ENCODE measurements at regions not wholly inside any gene's neighbourhood (a gene's known extent, or its start where the extent isn't known, plus 50 kb on each side); places are given as distances from the start of the nearest gene placed in this dataset.

DNA sequence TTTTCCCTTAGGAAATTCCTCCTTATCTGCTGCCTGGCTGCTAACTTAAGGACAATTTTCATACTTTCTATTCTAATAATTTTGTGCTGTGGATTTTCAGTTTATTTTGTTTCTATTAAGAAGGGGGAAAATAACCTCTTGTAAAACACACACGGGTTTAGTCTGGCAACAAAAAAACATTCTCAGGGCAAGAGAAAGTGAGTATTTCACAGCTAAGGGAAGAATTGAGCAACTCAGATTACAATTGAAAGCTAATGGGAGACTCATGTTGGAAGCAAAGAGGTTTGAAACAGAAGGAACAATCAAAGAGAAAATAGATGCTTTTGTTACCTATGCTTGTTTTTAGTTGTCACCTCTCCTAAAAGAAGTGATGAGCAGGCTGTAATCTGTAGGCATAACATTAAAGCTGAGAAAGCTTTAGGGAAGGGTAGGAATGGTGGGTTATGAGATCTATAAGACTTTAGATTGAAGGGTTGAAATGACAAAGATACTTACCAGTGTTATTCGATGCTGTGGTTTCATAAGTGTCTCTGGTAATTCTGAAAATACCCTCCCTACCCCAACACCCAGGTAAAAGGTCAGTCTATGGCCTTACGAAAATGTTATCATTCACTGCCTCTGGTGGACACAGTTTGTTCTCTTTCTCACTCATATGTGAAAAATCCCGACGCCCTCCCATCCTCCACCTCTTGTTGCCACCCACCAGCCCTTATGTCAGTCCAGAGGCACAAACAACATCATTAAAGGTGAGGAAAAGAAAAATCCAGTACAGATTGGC, 510.9 kb downstream of the TXNL1 start:
- Mint-ChIP-seq H3K27me3 (no peaks in the 10 kb centered on the region), H3K4me3 (no peak overlapping the region), H3K27ac (no peak overlapping the region), H3K36me3 (ENCODE audit: insufficient read depth) (no peaks in the 10 kb centered on the region), H3K9me3 (peaks cover 7 to 21% of the 10 kb centered on the region in 2 donors), H3K4me1 (ENCODE audit: low read depth in 2 of 2) (no peaks in the 10 kb centered on the region)
- DNase-seq, result no peak
- no peak for ATAC-seq (replicated peaks)

DNA sequence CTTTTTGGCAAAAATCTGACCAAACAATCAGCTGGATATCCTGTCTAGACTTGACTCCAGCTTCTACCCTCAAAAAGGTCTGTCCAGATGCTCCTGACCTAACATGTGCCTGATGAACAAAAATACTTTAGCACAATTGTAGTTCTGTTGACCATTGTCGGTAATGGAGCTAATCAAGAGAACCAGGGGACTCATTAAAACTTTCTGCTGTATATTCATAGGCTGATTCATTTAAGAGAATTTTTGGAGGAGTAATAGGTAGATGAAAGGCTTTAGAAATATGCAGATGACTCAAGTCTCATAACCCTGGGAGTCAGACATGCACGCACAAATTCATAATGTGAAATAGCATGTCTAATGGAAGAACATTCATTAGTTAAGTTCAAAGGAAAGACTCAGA, 514.2 kb downstream of the TXNL1 start:
- H3K27ac Mint-ChIP-seq, result no peak overlapping the region
- H3K9me3 Mint-ChIP-seq, result peaks cover 5 to 14% of the 10 kb centered on the region in 2 donors
- ATAC-seq (replicated peaks) (no peak), DNase-seq (no peak)
- H3K36me3 Mint-ChIP-seq (ENCODE audit: insufficient read depth), result no peaks in the 10 kb centered on the region
- H3K4me1 Mint-ChIP-seq (ENCODE audit: low read depth in 2 of 2), result no peaks in the 10 kb centered on the region
- H3K27me3 Mint-ChIP-seq, result no peaks in the 10 kb centered on the region
- H3K4me3 Mint-ChIP-seq, result no peak overlapping the region

DNA sequence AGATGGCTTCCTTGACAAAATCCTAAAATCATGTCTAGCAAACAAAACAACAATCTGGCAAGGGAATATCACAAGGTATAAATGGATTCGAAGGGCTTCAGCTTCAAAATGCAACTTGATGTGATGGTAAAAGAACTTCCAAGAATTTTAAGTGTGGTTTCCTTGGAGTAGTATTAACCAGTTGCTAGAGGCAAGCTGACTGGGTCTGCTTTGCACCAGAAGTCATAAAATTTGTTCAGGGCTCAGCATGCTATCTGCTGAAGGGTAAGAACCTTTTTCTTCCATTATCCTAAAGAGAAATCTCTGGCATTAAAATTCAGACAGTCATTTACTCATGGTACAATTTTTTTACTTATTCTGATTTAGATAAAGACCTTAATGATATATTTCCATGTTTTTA, 516.7 kb downstream of the TXNL1 start:
- Mint-ChIP-seq H3K9me3 (peaks cover 6 to 13% of the 10 kb centered on the region in 2 donors), H3K27ac (no peak overlapping the region), H3K27me3 (no peaks in the 10 kb centered on the region), H3K36me3 (ENCODE audit: insufficient read depth) (no peaks in the 10 kb centered on the region), H3K4me1 (ENCODE audit: low read depth in 2 of 2) (no peaks in the 10 kb centered on the region), H3K4me3 (no peak overlapping the region)
- ATAC-seq (replicated peaks), result no peak
- DNase-seq, result no peak

DNA sequence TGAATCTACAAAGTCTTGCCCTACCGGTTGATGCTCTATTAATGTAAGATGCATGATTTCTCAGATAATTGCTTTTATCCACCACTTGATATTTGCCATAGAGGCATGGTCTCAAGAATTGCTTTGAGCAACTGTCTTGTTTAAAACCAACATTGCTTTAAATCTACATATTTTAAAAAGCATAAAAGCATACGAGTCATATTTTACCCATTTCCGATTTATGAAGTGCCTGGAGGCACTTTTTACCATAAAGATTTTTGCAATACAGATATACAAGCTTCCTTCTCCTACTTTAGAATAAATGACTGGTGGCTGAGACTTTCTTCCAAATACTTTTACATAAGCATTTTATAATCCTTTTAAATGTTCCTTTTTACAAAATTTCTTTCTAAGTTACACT, 517.6 kb downstream of the TXNL1 start:
- Mint-ChIP-seq H3K27ac (no peak overlapping the region), H3K4me1 (ENCODE audit: low read depth in 2 of 2) (no peaks in the 10 kb centered on the region)

DNA sequence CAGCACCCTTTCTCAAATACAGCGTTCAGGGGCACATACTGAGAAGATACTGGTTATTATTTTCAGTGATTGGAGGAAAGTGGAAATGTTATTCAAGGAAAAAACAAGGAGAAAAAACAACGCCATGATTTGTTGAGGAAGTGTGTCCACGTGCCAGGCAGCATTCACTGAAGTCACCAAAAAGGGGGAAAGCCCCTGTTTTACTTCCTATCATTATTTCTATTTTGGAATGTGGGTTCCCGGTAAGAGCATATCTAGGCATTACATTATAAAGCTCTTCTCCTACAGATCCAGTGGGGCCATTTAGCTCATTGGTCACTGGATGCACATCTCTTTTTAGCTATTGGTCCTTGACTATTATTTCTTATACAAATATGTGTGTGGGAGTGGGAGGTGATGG, 518.7 kb downstream of the TXNL1 start:
- no peak for DNase-seq
- H3K4me3 Mint-ChIP-seq, result no peak overlapping the region
- H3K36me3 Mint-ChIP-seq (ENCODE audit: insufficient read depth), result no peaks in the 10 kb centered on the region
- no peak overlapping the region for H3K27ac Mint-ChIP-seq
- no peaks in the 10 kb centered on the region for H3K27me3 Mint-ChIP-seq
- peaks cover 0 to 4% of the 10 kb centered on the region in 2 donors for H3K9me3 Mint-ChIP-seq
- ATAC-seq (replicated peaks), result no peak
- H3K4me1 Mint-ChIP-seq (ENCODE audit: low read depth in 2 of 2), result no peaks in the 10 kb centered on the region

More for the DNA sequence above, 517.6 kb downstream of the TXNL1 start:
- no peaks in the 10 kb centered on the region for H3K27me3 Mint-ChIP-seq
- DNase-seq (no peak), ATAC-seq (replicated peaks) (no peak)
- no peaks in the 10 kb centered on the region for H3K36me3 Mint-ChIP-seq (ENCODE audit: insufficient read depth)
- H3K9me3 Mint-ChIP-seq, result peaks cover 4 to 6% of the 10 kb centered on the region in 2 donors
- no peak overlapping the region for H3K4me3 Mint-ChIP-seq

DNA sequence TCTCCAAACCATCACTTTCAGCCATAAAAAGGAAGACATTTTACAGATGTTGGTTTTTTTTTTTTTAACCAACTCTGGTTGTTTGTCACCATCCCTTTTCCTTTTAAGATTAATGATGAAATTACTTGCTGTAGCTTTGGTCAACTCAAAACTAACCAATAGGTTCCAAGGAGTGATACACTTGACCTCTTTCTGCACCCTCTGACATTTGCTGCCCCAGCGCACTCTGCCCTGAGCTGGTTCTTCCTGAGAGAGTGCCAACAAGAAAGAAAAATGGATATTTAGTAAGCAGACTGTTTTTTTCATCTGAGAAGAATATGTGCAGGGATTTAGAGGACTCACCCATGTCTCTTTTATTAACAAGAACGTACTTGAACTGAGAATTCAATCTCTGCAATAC, 520.0 kb downstream of the TXNL1 start:
- Mint-ChIP-seq H3K36me3 (ENCODE audit: insufficient read depth) (no peaks in the 10 kb centered on the region), H3K27ac (no peak overlapping the region), H3K9me3 (peaks cover 4 to 7% of the 10 kb centered on the region in 2 donors), H3K27me3 (no peaks in the 10 kb centered on the region), H3K4me1 (ENCODE audit: low read depth in 2 of 2) (no peaks in the 10 kb centered on the region), H3K4me3 (no peak overlapping the region)
- ATAC-seq (replicated peaks) (no peak), DNase-seq (no peak)

DNA sequence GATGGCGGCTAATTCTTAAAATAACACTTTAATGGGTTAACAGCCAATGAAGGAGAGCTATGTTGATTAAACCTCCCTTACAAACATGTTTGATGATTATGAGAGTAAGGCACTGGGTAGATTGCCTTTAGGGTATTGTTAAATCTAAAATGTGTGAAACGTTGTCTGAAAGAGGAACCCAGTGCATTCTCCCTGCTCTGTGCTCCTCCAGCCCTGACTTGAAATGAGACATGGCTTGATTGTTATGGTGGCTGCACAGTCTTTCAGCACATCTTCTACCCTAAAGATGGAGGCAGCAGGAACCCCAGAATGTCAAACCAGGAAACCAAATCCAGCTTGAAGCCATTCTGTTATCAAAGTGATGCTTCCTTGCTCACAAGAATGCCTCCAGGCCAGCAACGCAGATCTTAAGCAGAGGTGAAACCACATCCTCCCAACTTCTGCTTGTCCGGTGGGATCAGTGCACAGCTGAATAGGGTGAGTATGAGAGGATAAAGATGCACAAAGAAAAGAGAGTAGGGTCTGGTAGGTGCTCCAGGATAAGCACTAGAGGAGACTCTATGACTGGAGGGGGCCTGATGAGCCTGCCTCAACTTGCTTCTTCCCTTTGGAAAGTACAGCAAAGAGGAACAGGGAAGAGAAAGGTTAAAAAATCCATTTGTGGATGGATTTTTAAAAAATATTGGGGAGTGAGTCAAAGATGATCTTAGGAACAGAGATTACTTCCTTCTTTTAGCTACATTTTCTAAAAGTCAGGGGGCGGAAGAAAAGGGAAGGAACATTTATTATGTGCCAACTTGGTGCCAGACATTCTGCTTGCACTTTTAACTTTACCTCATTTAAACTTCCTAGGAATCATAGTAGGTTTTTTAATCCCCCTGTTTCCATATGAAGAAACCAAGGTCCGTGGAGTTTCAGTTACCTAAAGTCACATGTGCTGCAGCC, 523.0 kb downstream of the TXNL1 start:
- DNase-seq, result no peak
- Mint-ChIP-seq H3K27ac (no peak overlapping the region), H3K4me1 (ENCODE audit: low read depth in 2 of 2) (no peaks in the 10 kb centered on the region), H3K27me3 (no peaks in the 10 kb centered on the region), H3K9me3 (peaks cover 4 to 7% of the 10 kb centered on the region in 2 donors), H3K4me3 (no peak overlapping the region), H3K36me3 (ENCODE audit: insufficient read depth) (no peaks in the 10 kb centered on the region)
- ATAC-seq (replicated peaks), result no peak

DNA sequence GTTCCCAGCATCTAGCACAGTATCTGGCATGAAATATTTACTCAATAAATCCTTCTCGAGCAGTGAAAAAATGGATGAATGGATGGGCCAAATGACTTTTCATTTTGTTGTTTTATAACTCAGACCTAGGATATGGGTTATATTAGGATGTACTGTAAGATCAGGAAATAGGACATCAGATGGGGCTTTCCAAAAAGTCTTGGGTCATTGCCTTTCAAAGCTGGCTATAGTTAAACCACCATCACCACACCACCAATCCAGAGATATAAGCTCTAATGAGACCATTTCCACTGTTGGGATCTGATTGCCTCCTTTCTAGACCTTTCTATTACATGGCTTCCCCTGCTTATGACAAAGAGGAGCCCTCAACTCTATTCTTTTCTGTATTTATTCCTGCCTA, 525.0 kb upstream of the TCF4 start:
- Mint-ChIP-seq H3K4me3 (no peak overlapping the region), H3K27me3 (no peaks in the 10 kb centered on the region), H3K36me3 (ENCODE audit: insufficient read depth) (no peaks in the 10 kb centered on the region), H3K27ac (no peak overlapping the region), H3K4me1 (ENCODE audit: low read depth in 2 of 2) (no peaks in the 10 kb centered on the region), H3K9me3 (peaks cover 7 to 8% of the 10 kb centered on the region in 2 donors)
- no peak for DNase-seq
- ATAC-seq (replicated peaks), result no peak

DNA sequence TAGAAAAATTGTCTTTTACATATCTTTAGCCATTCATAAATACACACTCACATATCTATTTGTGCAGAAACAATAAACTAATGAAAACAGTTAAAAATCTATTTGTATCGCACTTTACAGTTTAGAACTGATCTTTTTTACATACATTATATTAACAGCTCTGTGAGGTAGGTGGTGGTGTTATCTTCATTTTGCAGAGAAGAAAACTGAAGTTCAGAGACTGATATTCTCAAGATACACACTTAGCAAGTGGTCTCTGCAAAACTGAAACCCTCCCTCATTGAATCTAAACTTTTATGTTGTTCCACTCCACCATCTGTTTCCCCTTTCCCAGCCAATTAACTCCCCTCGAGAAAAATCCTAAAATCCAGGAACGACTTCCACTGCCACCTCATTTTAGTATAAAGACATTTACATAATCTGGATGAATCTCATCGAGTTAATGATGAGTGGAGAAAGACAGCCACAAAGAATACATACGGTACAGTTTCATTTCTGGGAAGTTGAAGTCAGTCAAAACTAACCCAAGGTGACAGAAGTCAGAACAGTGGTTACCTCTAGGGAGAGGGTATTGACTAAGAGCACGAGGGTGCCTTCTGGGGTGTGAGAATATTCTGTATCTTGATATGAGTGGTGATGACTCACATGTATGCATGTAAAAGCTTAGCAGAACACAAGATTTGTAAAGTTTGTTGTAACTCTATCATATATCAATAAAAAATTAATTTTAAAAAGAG, 524.2 kb upstream of the TCF4 start:
- H3K4me3 Mint-ChIP-seq, result peak overlapping the region in 1 of 2 donors; percentile 2
- H3K4me1 Mint-ChIP-seq (ENCODE audit: low read depth in 2 of 2), result no peaks in the 10 kb centered on the region
- H3K36me3 Mint-ChIP-seq (ENCODE audit: insufficient read depth), result no peaks in the 10 kb centered on the region
- ATAC-seq (replicated peaks) (no peak), DNase-seq (no peak)
- H3K9me3 Mint-ChIP-seq, result peaks cover 7 to 8% of the 10 kb centered on the region in 2 donors
- no peaks in the 10 kb centered on the region for H3K27me3 Mint-ChIP-seq
- no peak overlapping the region for H3K27ac Mint-ChIP-seq

DNA sequence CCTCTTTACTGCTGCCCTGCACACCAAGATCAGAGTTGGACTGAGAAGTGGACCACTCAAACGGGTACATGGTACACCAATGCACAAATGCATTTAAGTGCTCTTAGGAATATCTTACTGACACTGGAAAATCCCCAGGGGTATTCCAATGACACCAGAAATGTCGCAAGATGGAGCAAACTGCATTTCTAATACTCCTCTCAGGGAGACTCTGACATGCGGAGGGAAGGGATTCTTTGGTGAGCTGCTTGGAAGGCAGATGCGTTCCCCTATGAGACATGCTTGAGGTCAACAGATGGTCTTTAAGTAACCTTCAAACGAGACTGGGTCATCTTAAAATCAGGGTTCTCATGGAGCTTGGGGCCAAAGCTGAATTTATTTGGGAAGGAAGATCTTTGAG, 521.8 kb upstream of the TCF4 start:
- H3K27ac Mint-ChIP-seq, result no peak overlapping the region
- no peaks in the 10 kb centered on the region for H3K27me3 Mint-ChIP-seq
- H3K9me3 Mint-ChIP-seq, result peaks cover 7 to 8% of the 10 kb centered on the region in 2 donors
- H3K4me3 Mint-ChIP-seq, result no peak overlapping the region
- H3K4me1 Mint-ChIP-seq (ENCODE audit: low read depth in 2 of 2), result no peaks in the 10 kb centered on the region
- no peaks in the 10 kb centered on the region for H3K36me3 Mint-ChIP-seq (ENCODE audit: insufficient read depth)
- ATAC-seq (replicated peaks) (no peak), DNase-seq (no peak)

DNA sequence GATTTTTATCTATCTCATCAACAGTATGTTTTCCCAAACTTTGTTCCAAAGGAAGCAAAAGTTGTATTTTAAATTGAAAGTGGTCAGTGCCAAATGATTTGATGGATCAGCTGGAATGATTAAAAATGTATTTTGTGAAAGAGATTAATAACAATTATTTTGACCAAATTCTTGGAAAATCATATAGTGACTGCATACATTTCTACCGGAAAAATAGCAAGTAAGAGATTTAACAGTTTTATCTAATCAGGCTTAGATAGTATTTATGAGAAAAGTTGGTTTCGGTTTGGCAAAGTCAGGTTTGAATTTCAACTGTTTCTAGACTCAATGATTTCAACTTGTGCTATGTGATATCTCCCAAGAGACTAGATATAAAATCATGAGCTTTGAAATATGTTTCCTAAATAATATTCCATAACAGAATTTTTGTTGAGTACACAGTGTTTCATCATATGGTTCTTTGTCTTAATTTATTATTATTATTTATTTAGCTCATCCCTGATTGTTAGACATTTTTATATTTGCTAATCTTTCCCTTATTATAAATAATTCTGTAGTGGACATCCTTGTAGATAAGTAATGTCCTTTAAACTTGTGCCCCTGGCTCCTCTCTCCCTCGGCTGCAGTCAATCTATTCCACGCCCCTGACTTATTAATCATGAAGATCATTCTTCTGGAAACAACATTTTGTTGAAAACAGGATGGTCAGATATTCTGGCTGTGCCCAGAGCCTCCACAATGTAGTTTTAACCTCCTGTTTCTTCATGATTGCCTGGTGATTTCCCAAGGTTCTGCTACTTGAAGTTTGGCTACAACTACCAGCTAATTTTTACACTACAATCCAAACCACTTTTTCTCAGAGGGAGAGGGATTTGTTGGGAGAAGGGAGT, 520.7 kb upstream of the TCF4 start:
- Mint-ChIP-seq H3K27me3 (no peaks in the 10 kb centered on the region), H3K9me3 (peaks cover 8% of the 10 kb centered on the region in 2 donors), H3K27ac (no peak overlapping the region), H3K4me1 (ENCODE audit: low read depth in 2 of 2) (no peaks in the 10 kb centered on the region), H3K4me3 (no peak overlapping the region), H3K36me3 (ENCODE audit: insufficient read depth) (no peaks in the 10 kb centered on the region)
- ATAC-seq (replicated peaks) (no peak), DNase-seq (no peak)

DNA sequence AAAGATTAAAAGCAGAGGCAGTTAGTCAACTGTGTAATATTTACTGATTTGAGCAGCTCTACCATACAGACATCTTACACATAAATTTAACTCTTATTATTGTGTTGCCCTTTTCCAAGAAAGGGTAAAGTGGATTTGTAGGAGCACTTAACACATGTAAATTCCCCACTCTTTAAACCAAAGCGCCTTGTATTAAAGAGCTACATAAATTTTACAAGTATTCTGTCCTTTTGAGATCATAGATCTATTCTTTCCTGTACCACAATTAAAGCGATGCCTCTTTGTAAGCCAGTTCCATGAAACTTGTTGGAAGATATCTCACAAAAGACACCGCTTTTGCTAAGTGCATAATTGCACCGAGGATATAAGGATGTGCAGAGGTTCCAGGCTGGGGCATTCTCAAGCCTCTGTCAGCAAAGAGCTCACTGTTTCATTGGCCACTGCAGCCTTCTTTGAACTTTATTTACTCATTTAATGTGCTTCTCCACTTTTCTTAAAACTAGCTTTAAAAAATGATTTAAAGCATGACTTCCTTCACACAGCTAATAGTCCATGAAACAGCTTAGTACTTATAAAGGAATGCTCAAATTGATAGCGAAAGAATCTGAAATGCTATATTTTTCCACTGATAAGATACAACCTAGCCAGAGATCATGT, 520.0 kb upstream of the TCF4 start:
- Mint-ChIP-seq H3K36me3 (ENCODE audit: insufficient read depth) (no peaks in the 10 kb centered on the region), H3K9me3 (peaks cover 14 to 15% of the 10 kb centered on the region in 2 donors)

More for the DNA sequence above, 520.0 kb upstream of the TCF4 start:
- ATAC-seq (replicated peaks), result no peak
- Mint-ChIP-seq H3K27ac (no peak overlapping the region), H3K4me3 (no peak overlapping the region), H3K27me3 (no peaks in the 10 kb centered on the region), H3K4me1 (ENCODE audit: low read depth in 2 of 2) (no peaks in the 10 kb centered on the region)
- DNase-seq, result no peak
